ENCODE measurements at regions not wholly inside any gene's neighbourhood (a gene's known extent, or its start where the extent isn't known, plus 50 kb on each side); places are given as distances from the start of the nearest gene placed in this dataset.

DNA sequence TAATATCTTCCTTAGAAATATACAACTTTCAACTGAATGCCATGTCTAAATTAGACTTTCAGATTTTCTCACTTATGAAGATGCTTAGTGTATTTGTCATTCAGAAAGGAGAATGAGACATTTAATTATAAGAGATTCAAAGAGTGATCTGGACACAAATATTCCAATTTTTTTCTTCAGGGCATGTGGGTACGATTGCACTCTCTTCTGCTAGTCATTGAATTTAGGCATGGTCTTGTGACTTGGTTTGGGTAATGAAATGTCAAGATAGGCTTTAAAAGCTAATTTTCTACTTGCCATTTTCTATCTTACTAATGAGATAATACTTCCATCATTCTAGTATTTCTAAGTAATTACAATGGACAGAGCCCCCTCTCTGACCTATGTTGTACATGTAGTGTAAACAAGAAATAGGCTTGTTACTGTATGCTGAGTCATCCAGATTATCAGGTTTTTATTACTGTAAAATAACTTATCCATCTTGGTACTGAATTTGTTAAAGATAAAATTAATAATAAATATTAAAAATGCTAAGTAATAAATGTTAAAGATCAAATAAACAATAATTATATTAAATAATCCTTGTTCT lies 770.8 kb upstream of the BCHE start:
- no peaks in the 10 kb centered on the region for H3K36me3 ChIP-seq (ENCODE audit: insufficient read depth, low read length, poor library complexity, severe bottlenecking)
- no peaks in the 10 kb centered on the region for H3K27me3 ChIP-seq (replicated peaks; ENCODE audit: insufficient read depth, low read depth, low read length, poor library complexity)
- POLR2A ChIA-PET (ENCODE audit: low non-redundant PET): no interaction called here

DNA sequence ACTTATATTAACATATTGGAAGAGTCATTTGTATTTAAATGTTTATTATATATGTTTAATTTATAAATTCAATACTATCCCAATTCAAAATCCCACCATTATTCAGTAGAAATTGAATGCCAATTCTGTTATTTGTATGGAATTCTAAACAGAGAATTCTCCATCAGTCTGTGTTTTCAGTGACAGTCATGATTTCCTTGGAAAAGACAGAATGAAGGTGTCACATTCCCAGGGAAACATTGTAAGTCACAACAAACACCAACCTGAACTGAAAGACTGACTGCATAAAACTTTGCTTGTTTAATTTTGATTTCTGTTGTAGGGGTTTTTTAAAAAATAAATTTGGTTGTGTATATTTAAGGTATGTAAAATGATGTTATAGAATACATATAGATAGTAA lies 769.8 kb upstream of the BCHE start:
- BruUV-seq (replicated peaks): no TSS peak
- TF ChIP-seq EZH2 (IDR thresholded peaks at IDR 0.05; ENCODE audit: borderline replicate concordance, low read depth, low read length, poor library complexity, severe bottlenecking): no peak
- TF ChIP-seq, protein P1, sequence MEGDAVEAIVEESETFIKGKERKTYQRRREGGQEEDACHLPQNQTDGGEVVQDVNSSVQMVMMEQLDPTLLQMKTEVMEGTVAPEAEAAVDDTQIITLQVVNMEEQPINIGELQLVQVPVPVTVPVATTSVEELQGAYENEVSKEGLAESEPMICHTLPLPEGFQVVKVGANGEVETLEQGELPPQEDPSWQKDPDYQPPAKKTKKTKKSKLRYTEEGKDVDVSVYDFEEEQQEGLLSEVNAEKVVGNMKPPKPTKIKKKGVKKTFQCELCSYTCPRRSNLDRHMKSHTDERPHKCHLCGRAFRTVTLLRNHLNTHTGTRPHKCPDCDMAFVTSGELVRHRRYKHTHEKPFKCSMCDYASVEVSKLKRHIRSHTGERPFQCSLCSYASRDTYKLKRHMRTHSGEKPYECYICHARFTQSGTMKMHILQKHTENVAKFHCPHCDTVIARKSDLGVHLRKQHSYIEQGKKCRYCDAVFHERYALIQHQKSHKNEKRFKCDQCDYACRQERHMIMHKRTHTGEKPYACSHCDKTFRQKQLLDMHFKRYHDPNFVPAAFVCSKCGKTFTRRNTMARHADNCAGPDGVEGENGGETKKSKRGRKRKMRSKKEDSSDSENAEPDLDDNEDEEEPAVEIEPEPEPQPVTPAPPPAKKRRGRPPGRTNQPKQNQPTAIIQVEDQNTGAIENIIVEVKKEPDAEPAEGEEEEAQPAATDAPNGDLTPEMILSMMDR (conservative IDR thresholded peaks at IDR 0.05; ENCODE audit: low read depth, low read length): no peak
- Histone ChIP-seq H3K36me3 (ENCODE audit: insufficient read depth, low read length, poor library complexity, severe bottlenecking) (no peaks in the 10 kb centered on the region), H3K4me1 (ENCODE audit: insufficient read depth, low read length, poor library complexity, severe bottlenecking) (no peaks in the 10 kb centered on the region), H3K27ac (ENCODE audit: low read depth, low read length, poor library complexity, severe bottlenecking) (no peak overlapping the region), H3K27me3 (replicated peaks; ENCODE audit: insufficient read depth, low read depth, low read length, poor library complexity) (no peaks in the 10 kb centered on the region), H3K4me3 (ENCODE audit: low read depth, low read length, poor library complexity, severe bottlenecking) (no peak overlapping the region), H3K9me3 (ENCODE audit: low read depth, low read length, poor library complexity, severe bottlenecking) (no peaks in the 10 kb centered on the region)
- DNase-seq (ENCODE audit: low spot score): no peak
- ChIA-PET POLR2A (ENCODE audit: low non-redundant PET) (no interaction called here), CTCF (no interaction called here)
- intact Hi-C loops (cut with micrococcal nuclease; ENCODE audit: unreplicated experiment): no loop called here

More for the DNA sequence above, 770.8 kb upstream of the BCHE start:
- Histone ChIP-seq H3K27ac (ENCODE audit: low read depth, low read length, poor library complexity, severe bottlenecking) (no peak overlapping the region), H3K9me3 (ENCODE audit: low read depth, low read length, poor library complexity, severe bottlenecking) (no peaks in the 10 kb centered on the region), H3K4me3 (ENCODE audit: low read depth, low read length, poor library complexity, severe bottlenecking) (no peak overlapping the region), H3K4me1 (ENCODE audit: insufficient read depth, low read length, poor library complexity, severe bottlenecking) (no peaks in the 10 kb centered on the region)
- DNase-seq (ENCODE audit: low spot score): no peak
- BruUV-seq (replicated peaks): no TSS peak
- no peak for TF ChIP-seq EZH2 (IDR thresholded peaks at IDR 0.05; ENCODE audit: borderline replicate concordance, low read depth, low read length, poor library complexity, severe bottlenecking)
- TF ChIP-seq, protein P1 (conservative IDR thresholded peaks at IDR 0.05; ENCODE audit: low read depth, low read length): no peak
- intact Hi-C loops (cut with micrococcal nuclease; ENCODE audit: unreplicated experiment): no loop called here
- CTCF ChIA-PET: no interaction called here

DNA sequence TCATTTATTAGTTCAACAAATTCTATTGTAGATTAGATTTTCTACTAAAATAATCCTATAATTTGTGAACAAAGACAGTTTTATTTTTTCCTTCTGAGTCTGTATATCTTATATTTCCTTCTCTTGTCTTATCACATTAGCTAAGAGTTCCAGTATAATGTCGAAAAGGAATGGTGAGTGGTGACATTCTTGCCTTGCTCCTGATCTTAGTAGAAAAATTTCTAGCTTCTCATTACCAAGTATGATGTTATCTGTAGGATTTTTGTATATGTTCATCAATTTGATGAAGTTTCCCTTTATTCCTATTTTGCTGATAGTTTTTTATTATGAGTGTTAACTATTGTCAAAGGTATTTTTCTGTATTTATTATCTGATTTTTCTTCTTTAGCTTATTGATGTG lies 756.6 kb upstream of the BCHE start:
- TF ChIP-seq, protein P1 (conservative IDR thresholded peaks at IDR 0.05; ENCODE audit: low read depth, low read length): no peak
- no peak for TF ChIP-seq EZH2 (IDR thresholded peaks at IDR 0.05; ENCODE audit: borderline replicate concordance, low read depth, low read length, poor library complexity, severe bottlenecking)
- H3K4me1 ChIP-seq (ENCODE audit: insufficient read depth, low read length, poor library complexity, severe bottlenecking): no peaks in the 10 kb centered on the region
- H3K27me3 ChIP-seq (replicated peaks; ENCODE audit: insufficient read depth, low read depth, low read length, poor library complexity): no peaks in the 10 kb centered on the region
- no peak overlapping the region for H3K4me3 ChIP-seq (ENCODE audit: low read depth, low read length, poor library complexity, severe bottlenecking)
- CTCF ChIA-PET: no interaction called here
- no peaks in the 10 kb centered on the region for H3K9me3 ChIP-seq (ENCODE audit: low read depth, low read length, poor library complexity, severe bottlenecking)
- no peaks in the 10 kb centered on the region for H3K36me3 ChIP-seq (ENCODE audit: insufficient read depth, low read length, poor library complexity, severe bottlenecking)
- BruUV-seq (replicated peaks): no TSS peak
- POLR2A ChIA-PET (ENCODE audit: low non-redundant PET): no interaction called here
- intact Hi-C loops (cut with micrococcal nuclease; ENCODE audit: unreplicated experiment): no loop called here
- DNase-seq (ENCODE audit: low spot score): no peak
- no peak overlapping the region for H3K27ac ChIP-seq (ENCODE audit: low read depth, low read length, poor library complexity, severe bottlenecking)

All from A673 (cell line).